NT2/D1 (cell line): ENCODE measurements at regions not wholly inside any gene's neighbourhood (a gene's known extent, or its start where the extent isn't known, plus 50 kb on each side); places are given as distances from the start of the nearest gene placed in this dataset.

ENCODE experiments used
- DNase-seq: peaks from one replicate; pipeline ENCODE4 v3.0.0-alpha.2; 2011; ENCODE audit warnings: low read depth, low spot score
- H3K27me3 ChIP-seq: 2 replicates; pipeline ENCODE4 v1.6.0; 2011; ENCODE audit warnings: mild to moderate bottlenecking; ENCODE audit not compliant: insufficient read length, insufficient read depth
- H3K36me3 ChIP-seq: 2 replicates; pipeline ENCODE4 v1.6.1; 2011; ENCODE audit warnings: mild to moderate bottlenecking, low read length, mixed read lengths; ENCODE audit not compliant: insufficient read depth, insufficient read length
- H3K4me1 ChIP-seq: 2 replicates; pipeline ENCODE4 v1.5.1; 2011; ENCODE audit not compliant: insufficient read depth, insufficient read length
- H3K4me3 ChIP-seq: 2 replicates; pipeline ENCODE4 v1.5.1; 2011; ENCODE audit warnings: low read depth; ENCODE audit not compliant: insufficient read length
- H3K9ac ChIP-seq: 2 replicates; pipeline ENCODE4 v1.6.0; 2011; ENCODE audit warnings: low read depth; ENCODE audit not compliant: insufficient read length
- H3K9me3 ChIP-seq: 2 replicates; pipeline ENCODE4 v1.5.1; 2011; ENCODE audit warnings: mild to moderate bottlenecking, low read length; ENCODE audit not compliant: insufficient read depth
- SUZ12 ChIP-seq: IDR thresholded peaks from 2 replicates; pipeline ENCODE4 v1.6.1; 2011; ENCODE audit not compliant: insufficient read length, insufficient read depth; ENCODE audit errors: extremely low read depth
- YY1 ChIP-seq: IDR thresholded peaks from 2 replicates; pipeline ENCODE4 v1.6.1; 2011; ENCODE audit not compliant: insufficient read length, insufficient read depth
- ZNF274 ChIP-seq: IDR thresholded peaks from 2 replicates; pipeline ENCODE4 v1.6.1; 2011; ENCODE audit warnings: mild to moderate bottlenecking, low read depth, low read length

- TF ChIP-seq SUZ12, result no peak
- no peak for TF ChIP-seq ZNF274
- no peak for TF ChIP-seq YY1
These were observed 93.1 kb upstream of the ZPBP start for GRCh38 chr7:50185951-50186682.

GRCh38 chr7:50185208-50185607 lies 92.2 kb upstream of the ZPBP start:
- Histone ChIP-seq H3K36me3 (no peaks in the 10 kb centered on the region), H3K9me3 (peaks cover 2% of the 10 kb centered on the region; the same call in 1 of the 2 replicates), H3K4me3 (no peak overlapping the region), H3K4me1 (peaks cover 3% of the 10 kb centered on the region), H3K27me3 (no peaks in the 10 kb centered on the region), H3K9ac (no peak overlapping the region)
- DNase-seq, result no peak
- no peak for TF ChIP-seq ZNF274
- no peak for TF ChIP-seq YY1
- no peak for TF ChIP-seq SUZ12

More at GRCh38 chr7:50185951-50186682, 93.1 kb upstream of the ZPBP start:
- Histone ChIP-seq H3K27me3 (no peaks in the 10 kb centered on the region), H3K36me3 (no peaks in the 10 kb centered on the region), H3K9me3 (peaks cover 8% of the 10 kb centered on the region; the same call in 1 of the 2 replicates), H3K4me3 (no peak overlapping the region), H3K9ac (no peak overlapping the region), H3K4me1 (peaks cover 3% of the 10 kb centered on the region)
- DNase-seq, result no peak

GRCh38 chr7:50184271-50184990 lies 91.4 kb upstream of the ZPBP start:
- no peak for DNase-seq
- Histone ChIP-seq H3K9ac (no peak overlapping the region), H3K36me3 (no peaks in the 10 kb centered on the region), H3K9me3 (no peaks in the 10 kb centered on the region), H3K4me1 (peaks cover 3% of the 10 kb centered on the region), H3K27me3 (no peaks in the 10 kb centered on the region), H3K4me3 (no peak overlapping the region)
- TF ChIP-seq SUZ12, result no peak
- TF ChIP-seq YY1, result no peak
- TF ChIP-seq ZNF274, result no peak

- no peak overlapping the region for H3K4me3 ChIP-seq
- no peak for TF ChIP-seq YY1
- TF ChIP-seq ZNF274, result no peak
- TF ChIP-seq SUZ12, result no peak
- no peaks in the 10 kb centered on the region for H3K9me3 ChIP-seq
- H3K36me3 ChIP-seq, result no peaks in the 10 kb centered on the region
- no peak overlapping the region for H3K9ac ChIP-seq
- DNase-seq, result no peak
- peaks cover 3% of the 10 kb centered on the region for H3K4me1 ChIP-seq
- no peaks in the 10 kb centered on the region for H3K27me3 ChIP-seq
These were observed 89.7 kb upstream of the ZPBP start for GRCh38 chr7:50182759-50183158.

- H3K9me3 ChIP-seq, result no peaks in the 10 kb centered on the region
- TF ChIP-seq SUZ12, result no peak
- no peak for TF ChIP-seq YY1
- TF ChIP-seq ZNF274, result no peak
- H3K9ac ChIP-seq, result no peak overlapping the region
- H3K4me1 ChIP-seq, result peaks cover 3% of the 10 kb centered on the region
- no peaks in the 10 kb centered on the region for H3K36me3 ChIP-seq
- no peaks in the 10 kb centered on the region for H3K27me3 ChIP-seq
- DNase-seq, result no peak
- no peak overlapping the region for H3K4me3 ChIP-seq
These were observed 88.0 kb upstream of the ZPBP start for GRCh38 chr7:50181081-50181480.

GRCh38 chr7:50178166-50178565 lies 85.1 kb upstream of the ZPBP start:
- H3K4me1 ChIP-seq, result peaks cover 2% of the 10 kb centered on the region
- H3K9ac ChIP-seq, result no peak overlapping the region
- no peaks in the 10 kb centered on the region for H3K36me3 ChIP-seq
- no peak for TF ChIP-seq YY1
- TF ChIP-seq SUZ12, result no peak
- TF ChIP-seq ZNF274, result no peak
- DNase-seq, result no peak
- H3K27me3 ChIP-seq, result no peaks in the 10 kb centered on the region
- no peaks in the 10 kb centered on the region for H3K9me3 ChIP-seq
- H3K4me3 ChIP-seq, result no peak overlapping the region

- TF ChIP-seq ZNF274, result no peak
- no peak for TF ChIP-seq SUZ12
- no peak for TF ChIP-seq YY1
- H3K36me3 ChIP-seq, result no peaks in the 10 kb centered on the region
- H3K4me1 ChIP-seq, result no peaks in the 10 kb centered on the region
- no peaks in the 10 kb centered on the region for H3K9me3 ChIP-seq
- DNase-seq, result no peak
- no peak overlapping the region for H3K4me3 ChIP-seq
- no peaks in the 10 kb centered on the region for H3K27me3 ChIP-seq
- H3K9ac ChIP-seq, result no peak overlapping the region
These were observed 81.9 kb upstream of the ZPBP start for GRCh38 chr7:50174948-50175347.
